ENCODE measurements at regions not wholly inside any gene's neighbourhood (a gene's known extent, or its start where the extent isn't known, plus 50 kb on each side); places are given as distances from the start of the nearest gene placed in this dataset.
"Not testable (repeated sequence)": the region's sequence is repeated elsewhere in the genome, so short reads cannot be mapped to it uniquely, and the experiment has no call there.

DNA sequence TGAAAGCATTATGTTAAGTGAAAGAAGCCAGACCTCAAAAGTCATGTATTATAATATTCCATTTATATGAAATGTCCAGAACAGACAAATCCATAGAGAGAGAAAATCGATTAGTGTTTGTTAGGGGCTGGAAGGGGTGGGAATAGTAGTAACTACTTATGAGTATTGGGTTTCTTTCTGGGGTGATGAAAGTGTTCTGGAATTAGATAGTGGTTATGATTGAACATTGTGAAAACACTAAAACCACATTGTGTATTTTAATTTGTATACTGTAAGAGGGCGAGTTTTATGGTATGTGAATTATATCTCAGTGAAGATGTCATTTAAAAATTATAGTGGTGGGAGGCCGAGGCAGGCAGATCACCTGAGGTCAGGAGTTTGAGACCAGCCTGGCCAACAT lies 52.0 kb upstream of the KIF13A start:
- TF ChIP-seq, protein P1, sequence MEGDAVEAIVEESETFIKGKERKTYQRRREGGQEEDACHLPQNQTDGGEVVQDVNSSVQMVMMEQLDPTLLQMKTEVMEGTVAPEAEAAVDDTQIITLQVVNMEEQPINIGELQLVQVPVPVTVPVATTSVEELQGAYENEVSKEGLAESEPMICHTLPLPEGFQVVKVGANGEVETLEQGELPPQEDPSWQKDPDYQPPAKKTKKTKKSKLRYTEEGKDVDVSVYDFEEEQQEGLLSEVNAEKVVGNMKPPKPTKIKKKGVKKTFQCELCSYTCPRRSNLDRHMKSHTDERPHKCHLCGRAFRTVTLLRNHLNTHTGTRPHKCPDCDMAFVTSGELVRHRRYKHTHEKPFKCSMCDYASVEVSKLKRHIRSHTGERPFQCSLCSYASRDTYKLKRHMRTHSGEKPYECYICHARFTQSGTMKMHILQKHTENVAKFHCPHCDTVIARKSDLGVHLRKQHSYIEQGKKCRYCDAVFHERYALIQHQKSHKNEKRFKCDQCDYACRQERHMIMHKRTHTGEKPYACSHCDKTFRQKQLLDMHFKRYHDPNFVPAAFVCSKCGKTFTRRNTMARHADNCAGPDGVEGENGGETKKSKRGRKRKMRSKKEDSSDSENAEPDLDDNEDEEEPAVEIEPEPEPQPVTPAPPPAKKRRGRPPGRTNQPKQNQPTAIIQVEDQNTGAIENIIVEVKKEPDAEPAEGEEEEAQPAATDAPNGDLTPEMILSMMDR (IDR thresholded peaks at IDR 0.05; ENCODE audit: unreplicated experiment), result no peak
- no peak overlapping the region for H3K4me3 Mint-ChIP-seq (ENCODE audit: low read depth, unreplicated experiment)
- peaks cover 9% of the 10 kb centered on the region for H3K4me1 Mint-ChIP-seq (ENCODE audit: low read depth, unreplicated experiment)
- H3K9me3 Mint-ChIP-seq (ENCODE audit: low read depth, unreplicated experiment), result no peaks in the 10 kb centered on the region
- no peaks in the 10 kb centered on the region for H3K36me3 Mint-ChIP-seq (ENCODE audit: insufficient read depth, unreplicated experiment)
- BruUV-seq (replicated peaks), result no TSS peak
- DNase-seq, result no peak
- intact Hi-C loops (cut with micrococcal nuclease; ENCODE audit: unreplicated experiment), result no loop called here
- CTCF ChIA-PET, result no interaction called here
- no peak overlapping the region for H3K27ac Mint-ChIP-seq (ENCODE audit: unreplicated experiment)
- H3K27me3 Mint-ChIP-seq (ENCODE audit: unreplicated experiment), result no peaks in the 10 kb centered on the region

DNA sequence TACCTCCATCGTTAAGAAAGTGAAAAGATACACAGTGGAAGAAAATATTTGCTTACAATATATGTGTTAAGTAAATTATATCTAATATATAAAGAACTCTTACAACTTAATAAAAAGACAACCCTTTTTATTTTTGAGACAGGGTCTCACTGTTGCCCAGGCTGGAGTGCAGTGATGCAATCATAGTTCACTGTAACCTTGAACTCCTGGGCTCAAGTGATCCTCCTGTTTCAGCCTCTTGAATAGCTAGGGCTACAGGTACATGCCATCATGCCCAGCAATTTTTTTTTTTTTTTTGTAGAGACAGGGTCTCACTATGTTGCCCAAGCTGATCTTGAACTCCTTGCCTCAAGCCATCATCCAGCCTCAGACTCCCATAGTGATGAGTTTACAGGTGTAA lies 50.8 kb upstream of the KIF13A start:
- H3K36me3 Mint-ChIP-seq (ENCODE audit: insufficient read depth, unreplicated experiment); BruUV-seq (replicated peaks); H3K27me3 Mint-ChIP-seq (ENCODE audit: unreplicated experiment); DNase-seq; H3K27ac Mint-ChIP-seq (ENCODE audit: unreplicated experiment); H3K4me3 Mint-ChIP-seq (ENCODE audit: low read depth, unreplicated experiment); H3K4me1 Mint-ChIP-seq (ENCODE audit: low read depth, unreplicated experiment); H3K9me3 Mint-ChIP-seq (ENCODE audit: low read depth, unreplicated experiment); intact Hi-C loops (cut with micrococcal nuclease; ENCODE audit: unreplicated experiment); CTCF ChIA-PET: not testable (repeated sequence)

All from Calu3 (cell line).